Mesenchymal stem cell (in vitro differentiated cells and primary cell): ENCODE measurements at regions not wholly inside any gene's neighbourhood (a gene's known extent, or its start where the extent isn't known, plus 50 kb on each side); places are given as distances from the start of the nearest gene placed in this dataset.

ENCODE experiments used
- DNase-seq: peaks from one replicate; pipeline ENCODE4 v3.0.0-alpha.2; 2013
- H2AFZ ChIP-seq: one replicate; pipeline ENCODE4 v1.6.1; 2013; ENCODE audit warnings: low read depth, mild to moderate bottlenecking, control low read depth, inconsistent platforms, low read length, moderate library complexity
- H2AK5ac ChIP-seq: 2 replicates; pipeline ENCODE4 v1.6.1; 2013; ENCODE audit warnings: low read length, moderate library complexity, mild to moderate bottlenecking, inconsistent platforms; ENCODE audit not compliant: severe bottlenecking
- H2BK120ac ChIP-seq: one replicate; pipeline ENCODE4 v1.6.1; 2013; ENCODE audit warnings: low read depth, mild to moderate bottlenecking, inconsistent platforms, low read length, moderate library complexity
- H2BK12ac ChIP-seq, 2 experiments: one replicate each; pipeline ENCODE4 v1.6.1; 2013; ENCODE audit warnings: inconsistent platforms in 2 of 2, low read length in 2 of 2, mild to moderate bottlenecking in 2 of 2, moderate library complexity in 2 of 2, control low read depth in 1 of 2
- H2BK15ac ChIP-seq: one replicate; pipeline ENCODE4 v1.6.1; 2013; ENCODE audit warnings: mild to moderate bottlenecking, low read depth, inconsistent platforms; ENCODE audit not compliant: poor library complexity, severe bottlenecking
- H2BK5ac ChIP-seq: 2 replicates; pipeline ENCODE4 v1.6.1; 2013; ENCODE audit warnings: low read depth, mild to moderate bottlenecking, low read length, control low read depth, inconsistent platforms; ENCODE audit not compliant: poor library complexity, severe bottlenecking
- H3K14ac ChIP-seq, 2 experiments: one replicate each; pipeline ENCODE4 v1.6.1; 2013; ENCODE audit warnings: inconsistent platforms in 2 of 2, low read length in 2 of 2, control low read depth in 1 of 2, mild to moderate bottlenecking in 1 of 2, moderate library complexity in 1 of 2
- H3K18ac ChIP-seq, 2 experiments: one replicate each; pipeline ENCODE4 v1.6.1; 2013; ENCODE audit warnings: inconsistent platforms in 2 of 2, low read length in 2 of 2, control low read depth in 1 of 2, low read depth in 1 of 2, mild to moderate bottlenecking in 1 of 2
- H3K23ac ChIP-seq, 2 experiments: one replicate each; pipeline ENCODE4 v1.6.1; 2013; ENCODE audit warnings: inconsistent platforms in 2 of 2, low read length in 2 of 2, mild to moderate bottlenecking in 2 of 2, moderate library complexity in 2 of 2, control low read depth in 1 of 2
- H3K27ac ChIP-seq: 2 replicates; pipeline ENCODE4 v1.5.1; 2013; ENCODE audit warnings: mild to moderate bottlenecking, moderate library complexity, low read length, control low read depth, inconsistent platforms; ENCODE audit not compliant: poor library complexity, severe bottlenecking
- H3K27me3 ChIP-seq, 2 experiments: 2 replicates each; pipeline versions ENCODE4 v1.6.1 to v1.7.0; 2013; ENCODE audit warnings: low read length in 2 of 2, mild to moderate bottlenecking in 2 of 2, moderate library complexity in 2 of 2, control low read depth in 1 of 2, inconsistent platforms in 1 of 2; ENCODE audit not compliant: control insufficient read depth in 1 of 2, insufficient read depth in 1 of 2
- H3K36me3 ChIP-seq, 2 experiments: 2 replicates each; pipeline versions ENCODE4 v1.6.1 to v1.7.0; 2013; ENCODE audit warnings: low read length in 2 of 2, control low read depth in 1 of 2, inconsistent platforms in 1 of 2, low read depth in 1 of 2, mild to moderate bottlenecking in 1 of 2; ENCODE audit not compliant: insufficient read depth in 2 of 2, control insufficient read depth in 1 of 2
- H3K4ac ChIP-seq, 2 experiments: one replicate each; pipeline ENCODE4 v1.6.1; 2013; ENCODE audit warnings: inconsistent platforms in 2 of 2, low read length in 2 of 2, mild to moderate bottlenecking in 2 of 2, moderate library complexity in 2 of 2, control low read depth in 1 of 2, low read depth in 1 of 2
- H3K4me1 ChIP-seq: 2 replicates; pipeline ENCODE4 v1.6.1; 2013; ENCODE audit warnings: low read depth, low read length, control low read depth; ENCODE audit not compliant: control insufficient read depth, insufficient read depth
- H3K4me2 ChIP-seq: 2 replicates; pipeline ENCODE4 v1.6.1; 2013; ENCODE audit warnings: low read length, mild to moderate bottlenecking, inconsistent platforms; ENCODE audit not compliant: poor library complexity, severe bottlenecking
- H3K4me3 ChIP-seq, 2 experiments: 2 replicates each; pipeline versions ENCODE4 v1.5.1 to v1.7.0; 2013; ENCODE audit warnings: low read length in 2 of 2, mild to moderate bottlenecking in 2 of 2, control low read depth in 1 of 2, low read depth in 1 of 2; ENCODE audit not compliant: insufficient read depth in 1 of 2
- H3K79me1 ChIP-seq: replicated peaks from 2 replicates; pipeline ENCODE4 v1.6.1; 2013; ENCODE audit warnings: mild to moderate bottlenecking, control low read depth, low read length, inconsistent platforms; ENCODE audit not compliant: poor library complexity, severe bottlenecking
- H3K9ac ChIP-seq: 2 replicates; pipeline ENCODE4 v1.7.0; 2013; ENCODE audit warnings: mild to moderate bottlenecking, low read length, moderate library complexity
- H3K9me3 ChIP-seq: 2 replicates; pipeline ENCODE4 v1.7.0; 2013; ENCODE audit warnings: mild to moderate bottlenecking, low read length; ENCODE audit not compliant: control insufficient read depth
- H4K8ac ChIP-seq: one replicate; pipeline ENCODE4 v1.6.1; 2013; ENCODE audit warnings: inconsistent platforms, mild to moderate bottlenecking, low read length, moderate library complexity
- H4K91ac ChIP-seq: one replicate; pipeline ENCODE4 v1.6.1; 2013; ENCODE audit warnings: mild to moderate bottlenecking, low read length, inconsistent platforms
- WGBS: methylation state at CpG from one replicate; pipeline ENCODE4 v1.1.7; 2013; ENCODE audit warnings: mixed read lengths; 5-methylcytosine and 5-hydroxymethylcytosine counted together

- no peak overlapping the region for H2BK5ac ChIP-seq
- no peak overlapping the region for H3K14ac ChIP-seq
- no peak overlapping the region for H2AK5ac ChIP-seq
- no peak overlapping the region for H3K4ac ChIP-seq
- H3K36me3 ChIP-seq, result no peaks in the 10 kb centered on the region
- no peaks in the 10 kb centered on the region for H3K27me3 ChIP-seq
- H2BK12ac ChIP-seq, result no peak overlapping the region
- no peaks in the 10 kb centered on the region for H3K9me3 ChIP-seq
- peak overlapping the region; percentile 13 for H3K9ac ChIP-seq
- H4K91ac ChIP-seq, result no peak overlapping the region
- H3K79me1 ChIP-seq, result no peaks in the 10 kb centered on the region
- no peak overlapping the region for H2AFZ ChIP-seq
- H3K18ac ChIP-seq, result no peak overlapping the region
- DNase-seq, result no peak
- no peak overlapping the region for H3K27ac ChIP-seq
- peak overlapping the region in 1 of 2 experiments; percentile 19 for H3K4me3 ChIP-seq
- H3K4me1 ChIP-seq, result no peaks in the 10 kb centered on the region
- no peak overlapping the region for H3K4me2 ChIP-seq
- no peak overlapping the region for H3K23ac ChIP-seq
- no peak overlapping the region for H2BK15ac ChIP-seq
- H4K8ac ChIP-seq, result no peak overlapping the region
- no peak overlapping the region for H2BK120ac ChIP-seq
- 60% methylated on average over 2 of the region's 2 CpGs for WGBS
Measured at GRCh38 chr21:35637431-35637830, 422.9 kb downstream of the SETD4 start.

GRCh38 chr21:35635994-35636393, 424.3 kb downstream of the SETD4 start:
- Histone ChIP-seq H3K36me3 (no peaks in the 10 kb centered on the region), H2AFZ (no peak overlapping the region), H2BK15ac (no peak overlapping the region), H4K8ac (no peak overlapping the region), H3K79me1 (no peaks in the 10 kb centered on the region), H3K4me2 (no peak overlapping the region), H3K4ac (no peak overlapping the region), H3K4me3 (no peak overlapping the region), H2AK5ac (no peak overlapping the region), H3K27ac (no peak overlapping the region), H3K14ac (no peak overlapping the region), H3K23ac (no peak overlapping the region), H2BK5ac (no peak overlapping the region), H4K91ac (no peak overlapping the region), H2BK12ac (no peak overlapping the region), H2BK120ac (no peak overlapping the region), H3K27me3 (no peaks in the 10 kb centered on the region), H3K9ac (peak overlapping the region; percentile 31), H3K18ac (no peak overlapping the region), H3K9me3 (no peaks in the 10 kb centered on the region), H3K4me1 (no peaks in the 10 kb centered on the region)
- WGBS, result no CpG with 5 or more reads among the region's 1 CpG
- no peak for DNase-seq

- no peak overlapping the region for H3K23ac ChIP-seq
- no peaks in the 10 kb centered on the region for H3K27me3 ChIP-seq
- H3K14ac ChIP-seq, result no peak overlapping the region
- H2AFZ ChIP-seq, result no peak overlapping the region
- no peak overlapping the region for H2AK5ac ChIP-seq
- peak; percentile 43 for DNase-seq
- no peak overlapping the region for H3K4me3 ChIP-seq
- no peak overlapping the region for H3K4ac ChIP-seq
- H2BK120ac ChIP-seq, result no peak overlapping the region
- H3K36me3 ChIP-seq, result no peaks in the 10 kb centered on the region
- H2BK15ac ChIP-seq, result no peak overlapping the region
- H3K79me1 ChIP-seq, result no peaks in the 10 kb centered on the region
- no peak overlapping the region for H3K4me2 ChIP-seq
- no peak overlapping the region for H2BK12ac ChIP-seq
- H3K9me3 ChIP-seq, result no peaks in the 10 kb centered on the region
- no peak overlapping the region for H3K18ac ChIP-seq
- H3K9ac ChIP-seq, result peak overlapping the region; percentile 31
- no peak overlapping the region for H2BK5ac ChIP-seq
- 65% methylated on average over 2 of the region's 2 CpGs for WGBS
- no peaks in the 10 kb centered on the region for H3K4me1 ChIP-seq
- H4K91ac ChIP-seq, result no peak overlapping the region
- H4K8ac ChIP-seq, result no peak overlapping the region
- H3K27ac ChIP-seq, result no peak overlapping the region
Measured at GRCh38 chr21:35635261-35635660, 425.1 kb downstream of the SETD4 start.

GRCh38 chr21:35633501-35633900, 426.8 kb downstream of the SETD4 start:
- H2BK120ac ChIP-seq, result no peak overlapping the region
- H3K4me1 ChIP-seq, result no peaks in the 10 kb centered on the region
- H3K14ac ChIP-seq, result no peak overlapping the region
- H2AK5ac ChIP-seq, result no peak overlapping the region
- no peak for DNase-seq
- no peak overlapping the region for H3K23ac ChIP-seq
- no peak overlapping the region for H3K4me3 ChIP-seq
- H3K4me2 ChIP-seq, result no peak overlapping the region
- H2BK5ac ChIP-seq, result no peak overlapping the region
- H3K4ac ChIP-seq, result no peak overlapping the region
- H3K18ac ChIP-seq, result no peak overlapping the region
- no peak overlapping the region for H2BK15ac ChIP-seq
- WGBS, result 67% methylated on average over 3 of the region's 9 CpGs
- H4K8ac ChIP-seq, result no peak overlapping the region
- no peak overlapping the region for H3K27ac ChIP-seq
- no peak overlapping the region for H3K9ac ChIP-seq
- no peaks in the 10 kb centered on the region for H3K9me3 ChIP-seq
- H3K27me3 ChIP-seq, result no peaks in the 10 kb centered on the region
- H3K79me1 ChIP-seq, result no peaks in the 10 kb centered on the region
- no peak overlapping the region for H2AFZ ChIP-seq
- H4K91ac ChIP-seq, result no peak overlapping the region
- H3K36me3 ChIP-seq, result no peaks in the 10 kb centered on the region
- H2BK12ac ChIP-seq, result no peak overlapping the region
